HFFc6 (cell line): ENCODE measurements at regions not wholly inside any gene's neighbourhood (a gene's known extent, or its start where the extent isn't known, plus 50 kb on each side); places are given as distances from the start of the nearest gene placed in this dataset.

Experiments used
- DNase-seq: peaks from one replicate; pipeline ENCODE4 v3.0.0-alpha.2; 2018
- H3K27ac Mint-ChIP-seq: 2 replicates; pipeline ENCODE4 v1.8.0; 2020; ENCODE audit warnings: mild to moderate bottlenecking, mixed read lengths
- H3K27me3 Mint-ChIP-seq: 2 replicates; pipeline ENCODE4 v1.8.0; 2021; ENCODE audit warnings: mild to moderate bottlenecking, moderate library complexity, mixed read lengths; ENCODE audit not compliant: insufficient read depth
- H3K36me3 Mint-ChIP-seq: 2 replicates; pipeline ENCODE4 v1.8.0; 2021; ENCODE audit warnings: low read depth, mixed read lengths
- H3K4me1 Mint-ChIP-seq: 2 replicates; pipeline ENCODE4 v1.8.0; 2020; ENCODE audit warnings: low read depth, mixed read lengths
- H3K4me3 Mint-ChIP-seq: 2 replicates; pipeline ENCODE4 v1.8.0; 2020; ENCODE audit warnings: mild to moderate bottlenecking, moderate library complexity, mixed read lengths
- H3K9me3 Mint-ChIP-seq: 2 replicates; pipeline ENCODE4 v1.8.0; 2020; ENCODE audit warnings: mild to moderate bottlenecking, mixed read lengths
- CTCF ChIP-seq: fragments of 200-600 bp; sonication (generic); IDR thresholded peaks from 2 replicates; pipeline ENCODE4 v1.5.0; 2021; ENCODE audit warnings: antibody characterized with exemption, mild to moderate bottlenecking

GRCh38 chr11:70587075-70587389 is 188.7 kb downstream of the CTTN start:
- peaks cover 4% of the 10 kb centered on the region; the same call in 1 of the 2 replicates for H3K36me3 Mint-ChIP-seq
- peaks cover 72% of the 10 kb centered on the region for H3K9me3 Mint-ChIP-seq
- TF ChIP-seq CTCF, result no peak
- no peaks in the 10 kb centered on the region for H3K4me1 Mint-ChIP-seq
- DNase-seq, result no peak
- H3K4me3 Mint-ChIP-seq, result no peak overlapping the region
- H3K27me3 Mint-ChIP-seq, result peaks cover 9% of the 10 kb centered on the region
- H3K27ac Mint-ChIP-seq, result no peak overlapping the region

- H3K4me1 Mint-ChIP-seq, result no peaks in the 10 kb centered on the region
- H3K4me3 Mint-ChIP-seq, result no peak overlapping the region
- no peak for DNase-seq
- H3K27ac Mint-ChIP-seq, result no peak overlapping the region
- H3K36me3 Mint-ChIP-seq, result peaks cover 4% of the 10 kb centered on the region
- peaks cover 64% of the 10 kb centered on the region for H3K9me3 Mint-ChIP-seq
- H3K27me3 Mint-ChIP-seq, result peaks cover 4% of the 10 kb centered on the region
- TF ChIP-seq CTCF, result no peak
These were observed 192.1 kb downstream of the CTTN start for GRCh38 chr11:70590356-70590991.

- no peak for TF ChIP-seq CTCF
- Mint-ChIP-seq H3K27ac (no peak overlapping the region), H3K36me3 (peaks cover 3% of the 10 kb centered on the region), H3K4me1 (no peaks in the 10 kb centered on the region), H3K9me3 (peaks cover 53% of the 10 kb centered on the region), H3K27me3 (peaks cover 3% of the 10 kb centered on the region), H3K4me3 (no peak overlapping the region)
- DNase-seq, result no peak
These were observed 194.4 kb downstream of the CTTN start for GRCh38 chr11:70592641-70593165.

- H3K9me3 Mint-ChIP-seq, result peaks cover 52% of the 10 kb centered on the region
- TF ChIP-seq CTCF, result no peak
- DNase-seq, result no peak
These were observed 195.2 kb downstream of the CTTN start for GRCh38 chr11:70593446-70593983.

GRCh38 chr11:70594031-70594430 is 195.7 kb downstream of the CTTN start:
- Mint-ChIP-seq H3K27me3 (peaks cover 1% of the 10 kb centered on the region), H3K9me3 (peaks cover 57% of the 10 kb centered on the region), H3K4me3 (no peak overlapping the region), H3K27ac (no peak overlapping the region), H3K36me3 (peaks cover 3% of the 10 kb centered on the region; the same call in 1 of the 2 replicates), H3K4me1 (no peaks in the 10 kb centered on the region)
- no peak for DNase-seq
- no peak for TF ChIP-seq CTCF

More at GRCh38 chr11:70593446-70593983, 195.2 kb downstream of the CTTN start:
- no peak overlapping the region for H3K27ac Mint-ChIP-seq
- peaks cover 3% of the 10 kb centered on the region for H3K27me3 Mint-ChIP-seq
- H3K36me3 Mint-ChIP-seq, result peaks cover 3% of the 10 kb centered on the region
- H3K4me1 Mint-ChIP-seq, result no peaks in the 10 kb centered on the region
- H3K4me3 Mint-ChIP-seq, result no peak overlapping the region
